Thyroid gland (tissue), 4 donors: ENCODE measurements at regions not wholly inside any gene's neighbourhood (a gene's known extent, or its start where the extent isn't known, plus 50 kb on each side); places are given as distances from the start of the nearest gene placed in this dataset.
A peak's percentile ranks its signal among the peaks of the same experiment; 100 is the strongest.

ENCODE experiments used
- DNase-seq, 2 donors: peaks; one replicate each; pipeline ENCODE4 v3.0.0-alpha.2; 2019
- H3K27ac ChIP-seq, 3 donors: fragments of 200-600 bp; sonication (generic); 1 replicate in 2 of 3; 2 replicates in 1 of 3; pipeline ENCODE4 v1.5.1; 2016 to 2019; ENCODE audit warnings: mild to moderate bottlenecking in 1 of 3, moderate library complexity in 1 of 3
- H3K27me3 ChIP-seq: fragments of 200-600 bp; sonication (generic); one replicate; pipeline ENCODE4 v1.5.1; 2019
- H3K36me3 ChIP-seq, 2 donors: fragments of 200-600 bp; sonication (generic); one replicate each; pipeline ENCODE4 v1.5.1; 2016 to 2019
- H3K4me1 ChIP-seq, 2 donors: fragments of 200-600 bp; sonication (generic); one replicate each; pipeline ENCODE4 v1.5.1; 2017 to 2019
- H3K4me3 ChIP-seq, 3 donors: fragments of 200-600 bp; sonication (generic); replicated peaks in 1 of 3; 1 replicate in 2 of 3; 2 replicates in 1 of 3; pipeline ENCODE4 v1.5.1; 2016; ENCODE audit warnings: mild to moderate bottlenecking in 1 of 3
- H3K9me3 ChIP-seq: fragments of 200-600 bp; sonication (generic); one replicate; pipeline ENCODE4 v1.5.1; 2017
- CTCF ChIP-seq, 6 experiments: fragments of 200-600 bp in 3 of 6; fragments of 450-650 bp in 3 of 6; sonication (generic) in 3 of 6; IDR thresholded peaks; one replicate each; pipeline ENCODE4 v1.5.1; 2016 to 2019; ENCODE audit warnings: antibody characterized with exemption in 6 of 6, mild to moderate bottlenecking in 2 of 6, inconsistent platforms in 1 of 6, moderate library complexity in 1 of 6
- POLR2A ChIP-seq, 2 donors: fragments of 450-650 bp; IDR thresholded peaks; one replicate each; pipeline ENCODE4 v1.6.1; 2017; ENCODE audit warnings: antibody characterized with exemption in 2 of 2, mild to moderate bottlenecking in 2 of 2, moderate library complexity in 1 of 2
- WGBS, 2 donors: methylation state at CpG; one replicate each; pipeline ENCODE4 v1.1.5; 2017; 5-methylcytosine and 5-hydroxymethylcytosine counted together
- intact Hi-C: fragments of 100-400 bp; cut with DNase I; formaldehyde crosslinking; loops from one replicate; pipeline ENCODE4 v1.15.1; 2023

DNA sequence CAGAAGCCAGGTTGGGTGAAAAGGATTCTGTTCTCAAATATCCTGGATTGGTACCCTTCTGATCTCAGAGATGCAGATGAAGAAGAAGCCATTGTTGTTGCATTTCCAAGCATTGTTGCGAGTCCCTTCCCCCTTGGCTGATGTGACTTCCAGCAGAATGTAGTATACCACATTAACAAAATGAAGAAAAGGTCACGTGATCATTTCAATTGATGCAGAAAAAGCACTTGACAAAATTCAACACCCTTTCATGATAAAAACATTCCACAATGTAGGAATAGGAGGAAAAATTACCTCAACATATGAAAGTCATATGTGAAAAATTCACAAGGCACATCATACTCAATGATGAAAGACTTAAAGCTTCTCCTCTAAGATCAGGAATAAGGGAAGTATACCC, 181.9 kb upstream of the PFN2 start:
- no peak for DNase-seq
- H3K36me3 ChIP-seq: no peaks in the 10 kb centered on the region
- H3K27ac ChIP-seq: no peak overlapping the region
- 93 to 96% methylated on average over 2 of the region's 2 CpGs for WGBS, 2 donors
- no peak overlapping the region for H3K4me3 ChIP-seq
- H3K4me1 ChIP-seq: peaks cover 33% of the 10 kb centered on the region in 2 donors
- H3K9me3 ChIP-seq: no peaks in the 10 kb centered on the region
- TF ChIP-seq POLR2A (IDR thresholded peaks at IDR 0.05) (no peak), CTCF (IDR thresholded peaks at IDR 0.05) (no peak)
- intact Hi-C loops: no loop called here
- no peaks in the 10 kb centered on the region for H3K27me3 ChIP-seq

GRCh38 chr3:150150633-150151032, 179.9 kb upstream of the PFN2 start:
- intact Hi-C loops: no loop called here
- Histone ChIP-seq H3K36me3 (no peaks in the 10 kb centered on the region), H3K4me3 (no peak overlapping the region), H3K4me1 (peaks cover 50 to 51% of the 10 kb centered on the region in 2 donors), H3K9me3 (no peaks in the 10 kb centered on the region), H3K27ac (peak overlapping the region; percentile 64 to 89 (median 75)), H3K27me3 (no peaks in the 10 kb centered on the region)
- TF ChIP-seq POLR2A (IDR thresholded peaks at IDR 0.05) (no peak), CTCF (IDR thresholded peaks at IDR 0.05) (no peak)
- DNase-seq: peak in 1 of 2 donors; percentile 12
- WGBS, 2 donors: 54% methylated on average over 5 of the region's 5 CpGs

DNA sequence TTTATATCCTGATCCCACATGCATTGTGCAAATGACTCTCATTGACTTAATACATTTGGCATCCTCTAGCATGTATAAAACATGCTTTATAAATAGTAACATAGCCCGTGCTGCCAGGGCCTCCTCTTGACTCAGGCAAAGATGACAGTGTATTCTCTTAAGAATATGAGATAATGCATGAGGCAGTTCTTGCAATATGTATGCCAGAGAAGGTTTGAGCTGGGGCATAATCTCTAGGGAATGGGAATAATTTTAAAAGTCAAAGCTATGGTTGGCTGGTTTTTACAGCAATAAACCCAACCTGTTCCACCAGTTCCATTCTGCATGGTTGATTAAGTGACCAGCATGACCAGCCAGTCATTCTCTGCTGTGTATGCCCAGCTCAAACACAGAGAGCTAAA, 179.0 kb upstream of the PFN2 start:
- peak; percentile 70 for DNase-seq
- H3K36me3 ChIP-seq: no peaks in the 10 kb centered on the region
- TF ChIP-seq POLR2A (IDR thresholded peaks at IDR 0.05) (no peak), CTCF (IDR thresholded peaks at IDR 0.05) (no peak)
- no peak overlapping the region for H3K4me3 ChIP-seq
- WGBS, 2 donors: 0 to 9% methylated on average over 1 of the region's 1 CpG
- peak overlapping the region; percentile 87 to 92 (median 89) for H3K27ac ChIP-seq
- H3K4me1 ChIP-seq: peaks cover 54 to 58% of the 10 kb centered on the region in 2 donors
- intact Hi-C loops: no loop called here
- no peaks in the 10 kb centered on the region for H3K9me3 ChIP-seq
- no peaks in the 10 kb centered on the region for H3K27me3 ChIP-seq

DNA sequence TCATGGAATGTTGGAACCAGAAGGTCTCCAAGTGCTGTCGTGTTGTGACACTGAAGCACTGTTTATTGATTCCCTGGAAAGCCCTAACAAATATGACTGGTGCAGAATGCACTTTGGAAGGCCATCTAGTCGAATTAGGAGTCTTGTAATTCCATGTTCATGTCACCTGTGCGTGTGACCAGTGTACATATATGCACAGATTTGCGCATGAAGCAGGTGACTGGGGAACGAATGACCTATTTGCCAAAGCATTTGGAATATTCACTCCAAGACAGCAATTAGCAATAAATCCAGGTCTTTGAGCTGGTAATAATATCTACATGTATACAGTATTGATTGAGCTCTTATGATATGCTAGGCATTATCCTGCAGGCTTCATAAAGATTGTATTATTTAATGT, 177.5 kb upstream of the PFN2 start:
- Histone ChIP-seq H3K27ac (peak overlapping the region; percentile 87 to 92 (median 89)), H3K36me3 (no peaks in the 10 kb centered on the region), H3K9me3 (no peaks in the 10 kb centered on the region), H3K4me1 (peaks cover 54 to 58% of the 10 kb centered on the region in 2 donors), H3K27me3 (no peaks in the 10 kb centered on the region), H3K4me3 (no peak overlapping the region)
- 79 to 80% methylated on average over 5 of the region's 5 CpGs for WGBS, 2 donors
- DNase-seq: no peak
- intact Hi-C loops: no loop called here
- TF ChIP-seq CTCF (IDR thresholded peaks at IDR 0.05) (no peak), POLR2A (IDR thresholded peaks at IDR 0.05) (no peak)

DNA sequence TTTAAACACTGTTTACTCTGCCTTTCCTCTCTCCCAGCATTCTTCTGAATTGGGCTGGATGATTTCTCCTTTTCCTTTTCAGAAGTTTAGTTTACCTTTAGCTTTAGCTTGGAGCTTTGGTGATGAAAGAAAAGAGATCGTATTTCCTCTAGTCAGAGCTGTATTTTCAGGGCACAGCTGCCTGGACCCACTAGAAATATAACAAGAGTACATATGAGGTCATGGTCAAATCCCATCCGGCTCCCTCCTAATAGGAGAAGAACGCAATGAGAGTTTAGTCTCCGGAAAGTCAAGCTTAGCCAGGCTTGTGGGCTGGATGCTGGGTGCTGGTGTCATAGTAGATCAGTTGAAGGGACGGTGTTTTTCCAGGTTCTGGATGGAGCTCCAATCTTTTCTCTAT, 177.1 kb upstream of the PFN2 start:
- TF ChIP-seq POLR2A (IDR thresholded peaks at IDR 0.05): no peak
- TF ChIP-seq CTCF (IDR thresholded peaks at IDR 0.05): no peak
- H3K36me3 ChIP-seq: no peaks in the 10 kb centered on the region
- H3K27ac ChIP-seq: peak overlapping the region; percentile 87 to 92 (median 89)
- no peaks in the 10 kb centered on the region for H3K27me3 ChIP-seq
- WGBS, 2 donors: 41 to 49% methylated on average over 5 of the region's 5 CpGs
- H3K9me3 ChIP-seq: no peaks in the 10 kb centered on the region
- intact Hi-C loops: no loop called here
- H3K4me1 ChIP-seq: peaks cover 54 to 58% of the 10 kb centered on the region in 2 donors
- DNase-seq: peak; percentile 22 to 24
- H3K4me3 ChIP-seq: no peak overlapping the region
